ENCODE measurements at regions not wholly inside any gene's neighbourhood (a gene's known extent, or its start where the extent isn't known, plus 50 kb on each side); places are given as distances from the start of the nearest gene placed in this dataset.

GRCh38 chr2:234628953-234629352 lies 132.1 kb upstream of the ARL4C start:
- TF ChIP-seq, protein P1, sequence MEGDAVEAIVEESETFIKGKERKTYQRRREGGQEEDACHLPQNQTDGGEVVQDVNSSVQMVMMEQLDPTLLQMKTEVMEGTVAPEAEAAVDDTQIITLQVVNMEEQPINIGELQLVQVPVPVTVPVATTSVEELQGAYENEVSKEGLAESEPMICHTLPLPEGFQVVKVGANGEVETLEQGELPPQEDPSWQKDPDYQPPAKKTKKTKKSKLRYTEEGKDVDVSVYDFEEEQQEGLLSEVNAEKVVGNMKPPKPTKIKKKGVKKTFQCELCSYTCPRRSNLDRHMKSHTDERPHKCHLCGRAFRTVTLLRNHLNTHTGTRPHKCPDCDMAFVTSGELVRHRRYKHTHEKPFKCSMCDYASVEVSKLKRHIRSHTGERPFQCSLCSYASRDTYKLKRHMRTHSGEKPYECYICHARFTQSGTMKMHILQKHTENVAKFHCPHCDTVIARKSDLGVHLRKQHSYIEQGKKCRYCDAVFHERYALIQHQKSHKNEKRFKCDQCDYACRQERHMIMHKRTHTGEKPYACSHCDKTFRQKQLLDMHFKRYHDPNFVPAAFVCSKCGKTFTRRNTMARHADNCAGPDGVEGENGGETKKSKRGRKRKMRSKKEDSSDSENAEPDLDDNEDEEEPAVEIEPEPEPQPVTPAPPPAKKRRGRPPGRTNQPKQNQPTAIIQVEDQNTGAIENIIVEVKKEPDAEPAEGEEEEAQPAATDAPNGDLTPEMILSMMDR (IDR thresholded peaks at IDR 0.05) = no peak
- TF ChIP-seq EP300 (IDR thresholded peaks at IDR 0.05) = no peak
